HEK293 (cell line): ENCODE measurements at regions not wholly inside any gene's neighbourhood (a gene's known extent, or its start where the extent isn't known, plus 50 kb on each side); places are given as distances from the start of the nearest gene placed in this dataset.

Source experiments
- CTCF ChIA-PET: fragments of 350-600 bp; formaldehyde crosslinking; extraction: SDS; loops from one replicate; lab custom pipeline; 2021; ENCODE audit warnings: antibody characterized with exemption; lab: Yijun Ruan, JAX
- POLR2A ChIA-PET: fragments of 300-600 bp; formaldehyde crosslinking; extraction: SDS; loops from one replicate; lab custom pipeline; 2020; ENCODE audit warnings: antibody characterized with exemption, inconsistent platforms; lab: Yijun Ruan, JAX
- H3K27ac ChIP-seq: fragments of 200-500 bp; sonication (Bioruptor generic); 2 replicates; pipeline ENCODE4 v1.5.1; 2014; ENCODE audit warnings: low read depth, low read length, control low read depth, inconsistent platforms; ENCODE audit errors: extremely low read depth
- H3K36me3 ChIP-seq, 2 experiments: fragments of 200-500 bp in 1 of 2; sonication (Bioruptor generic) in 1 of 2; 1 replicate in 1 of 2; 2 replicates in 1 of 2; pipeline ENCODE4 v1.5.1; 2014 to 2017; ENCODE audit warnings: inconsistent platforms in 2 of 2, low read length in 2 of 2; ENCODE audit not compliant: control insufficient read depth in 2 of 2, insufficient read depth in 1 of 2
- H3K4me1 ChIP-seq: fragments of 200-500 bp; sonication (Bioruptor generic); 2 replicates; pipeline ENCODE4 v1.5.1; 2014; ENCODE audit warnings: mild to moderate bottlenecking, low read length, inconsistent platforms; ENCODE audit not compliant: control insufficient read depth, insufficient read depth
- H3K4me3 ChIP-seq: 2 replicates; pipeline ENCODE4 v1.5.1; 2011; ENCODE audit warnings: low read depth, mild to moderate bottlenecking, control low read depth, low read length, moderate library complexity
- H3K9me3 ChIP-seq: fragments of 200-500 bp; sonication (Bioruptor generic); 2 replicates; pipeline ENCODE4 v1.5.1; 2014; ENCODE audit warnings: low read depth, low read length, inconsistent platforms; ENCODE audit not compliant: control insufficient read depth, insufficient read depth
- ATF2 ChIP-seq: fragments of 450-650 bp; formaldehyde crosslinking; IDR thresholded peaks from 2 replicates; pipeline ENCODE4 v1.5.1; 2016; ENCODE audit warnings: missing biosample characterization, missing genetic modification characterization, low read depth
- HIC1 ChIP-seq: fragments of 450-650 bp; formaldehyde crosslinking; IDR thresholded peaks from 2 replicates; pipeline ENCODE4 v1.5.1; 2016; ENCODE audit warnings: missing biosample characterization, missing genetic modification characterization
- KLF16 ChIP-seq: fragments of 450-650 bp; formaldehyde crosslinking; IDR thresholded peaks from 2 replicates; pipeline ENCODE4 v1.5.1; 2017; ENCODE audit warnings: missing biosample characterization, missing genetic modification characterization
- ZFP37 ChIP-seq: fragments of 450-650 bp; formaldehyde crosslinking; IDR thresholded peaks from 2 replicates; pipeline ENCODE4 v1.5.1; 2016; ENCODE audit warnings: missing biosample characterization, missing genetic modification characterization
- ZNF114 ChIP-seq: fragments of 450-650 bp; formaldehyde crosslinking; IDR thresholded peaks from 2 replicates; pipeline ENCODE4 v1.5.0; 2017; ENCODE audit warnings: missing biosample characterization, missing genetic modification characterization
- ZNF18 ChIP-seq: fragments of 450-650 bp; formaldehyde crosslinking; IDR thresholded peaks from 2 replicates; pipeline ENCODE4 v1.5.1; 2016; ENCODE audit warnings: missing biosample characterization, missing genetic modification characterization
- ZNF211 ChIP-seq: fragments of 450-650 bp; formaldehyde crosslinking; IDR thresholded peaks from 2 replicates; pipeline ENCODE4 v1.5.1; 2016; ENCODE audit warnings: low read depth, missing biosample characterization, missing genetic modification characterization
- ZNF280C ChIP-seq: fragments of 450-650 bp; formaldehyde crosslinking; IDR thresholded peaks from 2 replicates; pipeline ENCODE4 v1.5.1; 2016; ENCODE audit warnings: missing biosample characterization, missing genetic modification characterization
- ZNF311 ChIP-seq: fragments of 450-650 bp; formaldehyde crosslinking; IDR thresholded peaks from 2 replicates; pipeline ENCODE4 v1.5.1; 2017; ENCODE audit warnings: missing biosample characterization, missing genetic modification characterization, borderline replicate concordance
- ZNF350 ChIP-seq: fragments of 450-650 bp; formaldehyde crosslinking; IDR thresholded peaks from 2 replicates; pipeline ENCODE4 v1.5.0; 2017; ENCODE audit warnings: missing biosample characterization, mild to moderate bottlenecking, missing genetic modification characterization
- ZNF394 ChIP-seq: fragments of 450-650 bp; formaldehyde crosslinking; IDR thresholded peaks from 2 replicates; pipeline ENCODE4 v1.5.1; 2016; ENCODE audit warnings: missing biosample characterization, missing genetic modification characterization, mild to moderate bottlenecking, moderate library complexity, borderline replicate concordance
- ZNF514 ChIP-seq: fragments of 450-650 bp; formaldehyde crosslinking; IDR thresholded peaks from 2 replicates; pipeline ENCODE4 v1.5.1; 2016; ENCODE audit warnings: missing biosample characterization, missing genetic modification characterization
- ZNF561 ChIP-seq: fragments of 450-650 bp; IDR thresholded peaks from 2 replicates; pipeline ENCODE4 v1.5.1; 2018; ENCODE audit warnings: missing biosample characterization, missing genetic modification characterization, borderline replicate concordance
- ZNF580 ChIP-seq: fragments of 450-650 bp; formaldehyde crosslinking; IDR thresholded peaks from 2 replicates; pipeline ENCODE4 v1.5.1; 2016; ENCODE audit warnings: missing biosample characterization, missing genetic modification characterization
- TF ChIP-seq, protein P1 (sequence below): fragments of 450-650 bp; formaldehyde crosslinking; IDR thresholded peaks from 2 replicates; pipeline ENCODE4 v1.5.1; 2017; ENCODE audit warnings: missing biosample characterization, missing genetic modification characterization
- TF ChIP-seq, protein P2 (sequence below): fragments of 450-650 bp; formaldehyde crosslinking; conservative IDR thresholded peaks from 2 replicates; pipeline ENCODE4 v1.5.1; 2016; ENCODE audit warnings: low read depth, missing biosample characterization, missing genetic modification characterization
- TF ChIP-seq, protein P3 (sequence below): fragments of 450-650 bp; formaldehyde crosslinking; conservative IDR thresholded peaks from 2 replicates; pipeline ENCODE4 v1.5.1; 2016; ENCODE audit warnings: low read depth, missing biosample characterization, missing genetic modification characterization

DNA sequence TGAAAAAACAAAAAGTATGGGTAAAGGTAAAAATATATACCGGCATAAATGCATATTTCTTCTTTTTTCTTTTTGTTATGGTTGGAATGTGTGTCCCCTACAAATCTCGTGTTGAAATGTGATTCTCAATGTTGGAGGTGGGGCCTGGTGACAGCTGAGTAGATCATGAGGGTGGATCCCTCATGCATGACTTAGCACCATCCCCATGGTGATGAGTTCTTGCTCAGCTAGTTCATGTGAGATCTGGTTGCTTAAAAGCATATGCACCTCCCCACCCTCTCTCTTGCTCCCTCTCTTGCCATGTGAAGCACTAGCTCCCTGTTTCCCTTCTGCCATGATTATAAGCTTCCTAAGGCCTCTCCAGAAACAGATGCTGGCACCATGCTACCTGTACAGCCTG lies 93.3 kb downstream of the HYCC1 start (continued):
- TF ChIP-seq ZNF311 (tag by site-specific recombination): no peak
- TF ChIP-seq ZNF280C (tag by site-specific recombination): no peak

DNA sequence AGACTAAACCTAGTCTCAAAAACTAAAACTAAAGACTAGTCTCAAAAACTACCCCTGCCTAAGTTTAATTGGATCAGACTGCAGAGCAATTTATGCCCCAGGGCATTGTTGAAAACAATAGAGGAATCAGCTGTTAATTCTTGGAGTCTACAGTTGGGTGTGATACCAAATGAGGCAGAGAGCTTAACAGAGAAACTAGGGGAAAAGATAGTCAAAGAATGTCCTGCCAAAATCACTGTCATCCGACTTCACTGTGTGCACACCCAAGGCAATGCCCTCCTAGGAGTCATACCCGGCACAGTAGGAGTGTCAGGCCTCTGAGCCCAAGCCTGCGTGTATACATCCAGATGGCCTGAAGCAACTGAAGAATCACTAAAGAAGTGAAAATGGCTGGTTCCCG lies 90.5 kb upstream of the TOMM7 start:
- H3K9me3 ChIP-seq: no peaks in the 10 kb centered on the region
- H3K4me3 ChIP-seq: no peak overlapping the region
- no peaks in the 10 kb centered on the region for H3K4me1 ChIP-seq
- ChIA-PET POLR2A (no interaction called here), CTCF (no interaction called here)
- H3K27ac ChIP-seq: no peak overlapping the region
- H3K36me3 ChIP-seq: no peaks in the 10 kb centered on the region
- TF ChIP-seq ZNF114 (tag by site-specific recombination) (no peak), KLF16 (tag by site-specific recombination) (no peak), HIC1 (tag by site-specific recombination) (no peak), ZNF580 (tag by site-specific recombination) (no peak), ZNF514 (no peak), ZNF561 (tag by site-specific recombination) (no peak), ZNF350 (tag by site-specific recombination) (no peak), ZNF394 (tag by site-specific recombination) (no peak), ZFP37 (no peak), ATF2 (no peak), ZNF211 (tag by site-specific recombination) (no peak), ZNF18 (no peak)
- TF ChIP-seq, protein P1, sequence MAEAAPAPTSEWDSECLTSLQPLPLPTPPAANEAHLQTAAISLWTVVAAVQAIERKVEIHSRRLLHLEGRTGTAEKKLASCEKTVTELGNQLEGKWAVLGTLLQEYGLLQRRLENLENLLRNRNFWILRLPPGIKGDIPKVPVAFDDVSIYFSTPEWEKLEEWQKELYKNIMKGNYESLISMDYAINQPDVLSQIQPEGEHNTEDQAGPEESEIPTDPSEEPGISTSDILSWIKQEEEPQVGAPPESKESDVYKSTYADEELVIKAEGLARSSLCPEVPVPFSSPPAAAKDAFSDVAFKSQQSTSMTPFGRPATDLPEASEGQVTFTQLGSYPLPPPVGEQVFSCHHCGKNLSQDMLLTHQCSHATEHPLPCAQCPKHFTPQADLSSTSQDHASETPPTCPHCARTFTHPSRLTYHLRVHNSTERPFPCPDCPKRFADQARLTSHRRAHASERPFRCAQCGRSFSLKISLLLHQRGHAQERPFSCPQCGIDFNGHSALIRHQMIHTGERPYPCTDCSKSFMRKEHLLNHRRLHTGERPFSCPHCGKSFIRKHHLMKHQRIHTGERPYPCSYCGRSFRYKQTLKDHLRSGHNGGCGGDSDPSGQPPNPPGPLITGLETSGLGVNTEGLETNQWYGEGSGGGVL: no peak
- TF ChIP-seq, protein P2, sequence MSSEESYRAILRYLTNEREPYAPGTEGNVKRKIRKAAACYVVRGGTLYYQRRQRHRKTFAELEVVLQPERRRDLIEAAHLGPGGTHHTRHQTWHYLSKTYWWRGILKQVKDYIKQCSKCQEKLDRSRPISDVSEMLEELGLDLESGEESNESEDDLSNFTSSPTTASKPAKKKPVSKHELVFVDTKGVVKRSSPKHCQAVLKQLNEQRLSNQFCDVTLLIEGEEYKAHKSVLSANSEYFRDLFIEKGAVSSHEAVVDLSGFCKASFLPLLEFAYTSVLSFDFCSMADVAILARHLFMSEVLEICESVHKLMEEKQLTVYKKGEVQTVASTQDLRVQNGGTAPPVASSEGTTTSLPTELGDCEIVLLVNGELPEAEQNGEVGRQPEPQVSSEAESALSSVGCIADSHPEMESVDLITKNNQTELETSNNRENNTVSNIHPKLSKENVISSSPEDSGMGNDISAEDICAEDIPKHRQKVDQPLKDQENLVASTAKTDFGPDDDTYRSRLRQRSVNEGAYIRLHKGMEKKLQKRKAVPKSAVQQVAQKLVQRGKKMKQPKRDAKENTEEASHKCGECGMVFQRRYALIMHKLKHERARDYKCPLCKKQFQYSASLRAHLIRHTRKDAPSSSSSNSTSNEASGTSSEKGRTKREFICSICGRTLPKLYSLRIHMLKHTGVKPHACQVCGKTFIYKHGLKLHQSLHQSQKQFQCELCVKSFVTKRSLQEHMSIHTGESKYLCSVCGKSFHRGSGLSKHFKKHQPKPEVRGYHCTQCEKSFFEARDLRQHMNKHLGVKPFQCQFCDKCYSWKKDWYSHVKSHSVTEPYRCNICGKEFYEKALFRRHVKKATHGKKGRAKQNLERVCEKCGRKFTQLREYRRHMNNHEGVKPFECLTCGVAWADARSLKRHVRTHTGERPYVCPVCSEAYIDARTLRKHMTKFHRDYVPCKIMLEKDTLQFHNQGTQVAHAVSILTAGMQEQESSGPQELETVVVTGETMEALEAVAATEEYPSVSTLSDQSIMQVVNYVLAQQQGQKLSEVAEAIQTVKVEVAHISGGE: no peak
- TF ChIP-seq, protein P3, sequence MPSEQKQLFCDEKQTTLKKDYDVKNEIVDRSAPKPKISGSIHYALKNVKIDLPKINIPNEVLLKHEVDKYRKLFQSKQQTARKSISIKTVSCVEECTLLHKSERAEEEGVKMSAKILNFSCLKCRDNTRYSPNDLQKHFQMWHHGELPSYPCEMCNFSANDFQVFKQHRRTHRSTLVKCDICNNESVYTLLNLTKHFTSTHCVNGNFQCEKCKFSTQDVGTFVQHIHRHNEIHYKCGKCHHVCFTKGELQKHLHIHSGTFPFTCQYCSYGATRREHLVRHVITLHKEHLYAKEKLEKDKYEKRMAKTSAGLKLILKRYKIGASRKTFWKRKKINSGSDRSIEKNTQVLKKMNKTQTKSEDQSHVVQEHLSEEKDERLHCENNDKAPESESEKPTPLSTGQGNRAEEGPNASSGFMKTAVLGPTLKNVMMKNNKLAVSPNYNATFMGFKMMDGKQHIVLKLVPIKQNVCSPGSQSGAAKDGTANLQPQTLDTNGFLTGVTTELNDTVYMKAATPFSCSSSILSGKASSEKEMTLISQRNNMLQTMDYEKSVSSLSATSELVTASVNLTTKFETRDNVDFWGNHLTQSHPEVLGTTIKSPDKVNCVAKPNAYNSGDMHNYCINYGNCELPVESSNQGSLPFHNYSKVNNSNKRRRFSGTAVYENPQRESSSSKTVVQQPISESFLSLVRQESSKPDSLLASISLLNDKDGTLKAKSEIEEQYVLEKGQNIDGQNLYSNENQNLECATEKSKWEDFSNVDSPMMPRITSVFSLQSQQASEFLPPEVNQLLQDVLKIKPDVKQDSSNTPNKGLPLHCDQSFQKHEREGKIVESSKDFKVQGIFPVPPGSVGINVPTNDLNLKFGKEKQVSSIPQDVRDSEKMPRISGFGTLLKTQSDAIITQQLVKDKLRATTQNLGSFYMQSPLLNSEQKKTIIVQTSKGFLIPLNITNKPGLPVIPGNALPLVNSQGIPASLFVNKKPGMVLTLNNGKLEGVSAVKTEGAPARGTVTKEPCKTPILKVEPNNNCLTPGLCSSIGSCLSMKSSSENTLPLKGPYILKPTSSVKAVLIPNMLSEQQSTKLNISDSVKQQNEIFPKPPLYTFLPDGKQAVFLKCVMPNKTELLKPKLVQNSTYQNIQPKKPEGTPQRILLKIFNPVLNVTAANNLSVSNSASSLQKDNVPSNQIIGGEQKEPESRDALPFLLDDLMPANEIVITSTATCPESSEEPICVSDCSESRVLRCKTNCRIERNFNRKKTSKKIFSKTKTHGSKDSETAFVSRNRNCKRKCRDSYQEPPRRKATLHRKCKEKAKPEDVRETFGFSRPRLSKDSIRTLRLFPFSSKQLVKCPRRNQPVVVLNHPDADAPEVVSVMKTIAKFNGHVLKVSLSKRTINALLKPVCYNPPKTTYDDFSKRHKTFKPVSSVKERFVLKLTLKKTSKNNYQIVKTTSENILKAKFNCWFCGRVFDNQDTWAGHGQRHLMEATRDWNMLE (tag by site-specific recombination): no peak
